HG03575 (cell line): ENCODE measurements at regions not wholly inside any gene's neighbourhood (a gene's known extent, or its start where the extent isn't known, plus 50 kb on each side); places are given as distances from the start of the nearest gene placed in this dataset.

Source experiments
- ATAC-seq: cut with Tn5 transposase; IDR thresholded peaks from one replicate; pipeline ENCODE4 v1.9.1; 2021; ENCODE audit not compliant: unreplicated experiment, insufficient number of reproducible peaks, low FRiP score; ENCODE audit errors: extremely low read depth

- ATAC-seq: no peak
Measured at GRCh38 chr5:33367416-33367815, 73.3 kb upstream of the TARS1 start.

GRCh38 chr5:33369485-33370465, 71.0 kb upstream of the TARS1 start:
- no peak for ATAC-seq

- ATAC-seq: no peak
Measured at GRCh38 chr5:33370466-33370859, 70.3 kb upstream of the TARS1 start.

- ATAC-seq: no peak
Measured at GRCh38 chr5:33371660-33372059, 69.1 kb upstream of the TARS1 start.

GRCh38 chr5:33372721-33373472, 67.9 kb upstream of the TARS1 start:
- ATAC-seq: no peak

GRCh38 chr5:33375900-33376299, 64.9 kb upstream of the TARS1 start:
- ATAC-seq: no peak

GRCh38 chr5:33379757-33380156, 61.0 kb upstream of the TARS1 start:
- no peak for ATAC-seq

GRCh38 chr5:33381243-33381642, 59.5 kb upstream of the TARS1 start:
- ATAC-seq: no peak
